ENCODE measurements at regions not wholly inside any gene's neighbourhood (a gene's known extent, or its start where the extent isn't known, plus 50 kb on each side); places are given as distances from the start of the nearest gene placed in this dataset.

- H3K36me3 Mint-ChIP-seq, result peaks cover 5% of the 10 kb centered on the region
- H3K27me3 Mint-ChIP-seq, result no peaks in the 10 kb centered on the region
- no peak overlapping the region for H3K27ac Mint-ChIP-seq
- no peak for DNase-seq (ENCODE audit: extremely low spot score, unreplicated experiment)
- H3K4me1 Mint-ChIP-seq (ENCODE audit: unreplicated experiment), result no peaks in the 10 kb centered on the region
- H3K9me3 Mint-ChIP-seq, result no peaks in the 10 kb centered on the region
- TF ChIP-seq, protein P1, sequence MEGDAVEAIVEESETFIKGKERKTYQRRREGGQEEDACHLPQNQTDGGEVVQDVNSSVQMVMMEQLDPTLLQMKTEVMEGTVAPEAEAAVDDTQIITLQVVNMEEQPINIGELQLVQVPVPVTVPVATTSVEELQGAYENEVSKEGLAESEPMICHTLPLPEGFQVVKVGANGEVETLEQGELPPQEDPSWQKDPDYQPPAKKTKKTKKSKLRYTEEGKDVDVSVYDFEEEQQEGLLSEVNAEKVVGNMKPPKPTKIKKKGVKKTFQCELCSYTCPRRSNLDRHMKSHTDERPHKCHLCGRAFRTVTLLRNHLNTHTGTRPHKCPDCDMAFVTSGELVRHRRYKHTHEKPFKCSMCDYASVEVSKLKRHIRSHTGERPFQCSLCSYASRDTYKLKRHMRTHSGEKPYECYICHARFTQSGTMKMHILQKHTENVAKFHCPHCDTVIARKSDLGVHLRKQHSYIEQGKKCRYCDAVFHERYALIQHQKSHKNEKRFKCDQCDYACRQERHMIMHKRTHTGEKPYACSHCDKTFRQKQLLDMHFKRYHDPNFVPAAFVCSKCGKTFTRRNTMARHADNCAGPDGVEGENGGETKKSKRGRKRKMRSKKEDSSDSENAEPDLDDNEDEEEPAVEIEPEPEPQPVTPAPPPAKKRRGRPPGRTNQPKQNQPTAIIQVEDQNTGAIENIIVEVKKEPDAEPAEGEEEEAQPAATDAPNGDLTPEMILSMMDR (conservative IDR thresholded peaks at IDR 0.05), result no peak
- no peak overlapping the region for H3K4me3 Mint-ChIP-seq
Observed at GRCh38 chr10:21205328-21205727, 308.2 kb upstream of the NEBL start.

DNA sequence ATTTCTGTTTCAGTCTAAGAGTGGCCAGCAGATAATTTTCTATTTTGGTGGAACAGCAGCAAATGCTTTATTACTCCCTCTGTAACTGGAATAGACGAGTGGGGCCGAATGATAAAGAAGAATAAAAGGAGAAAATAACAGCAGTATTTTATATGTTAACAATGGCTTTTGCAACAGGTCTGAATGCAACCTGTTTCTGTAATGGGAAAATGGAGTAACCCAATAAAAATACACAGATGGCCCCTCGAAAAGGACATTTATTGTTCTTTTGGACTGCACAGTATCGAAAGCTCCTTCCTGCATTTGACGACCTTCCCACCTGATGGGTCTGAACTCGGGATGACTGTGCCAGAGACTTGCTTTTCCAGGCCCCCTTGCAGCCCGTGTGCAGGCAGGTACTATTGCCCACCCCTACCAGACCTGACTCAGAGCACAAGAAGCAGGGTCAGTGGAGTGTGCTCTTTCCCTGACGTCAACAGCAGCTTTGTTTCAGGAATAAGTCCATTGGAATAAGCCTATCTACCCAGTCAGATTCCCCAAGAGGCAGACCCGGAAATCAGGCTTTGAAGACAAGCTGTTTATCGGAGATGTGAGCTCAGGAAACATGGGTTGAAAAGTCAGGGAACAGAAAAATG, 306.5 kb upstream of the NEBL start:
- DNase-seq (ENCODE audit: extremely low spot score, unreplicated experiment), result no peak
- Mint-ChIP-seq H3K4me1 (ENCODE audit: unreplicated experiment) (no peaks in the 10 kb centered on the region), H3K4me3 (no peak overlapping the region), H3K27ac (no peak overlapping the region), H3K9me3 (peaks cover 1% of the 10 kb centered on the region), H3K27me3 (no peaks in the 10 kb centered on the region), H3K36me3 (peaks cover 5% of the 10 kb centered on the region)
- TF ChIP-seq, protein P1 (conservative IDR thresholded peaks at IDR 0.05), result no peak

- H3K9me3 Mint-ChIP-seq, result peaks cover 8% of the 10 kb centered on the region
- peaks cover 3% of the 10 kb centered on the region for H3K36me3 Mint-ChIP-seq
- no peak for DNase-seq (ENCODE audit: extremely low spot score, unreplicated experiment)
- H3K27me3 Mint-ChIP-seq, result no peaks in the 10 kb centered on the region
- TF ChIP-seq, protein P1 (conservative IDR thresholded peaks at IDR 0.05), result no peak
- H3K27ac Mint-ChIP-seq, result no peak overlapping the region
- H3K4me1 Mint-ChIP-seq (ENCODE audit: unreplicated experiment), result no peaks in the 10 kb centered on the region
- no peak overlapping the region for H3K4me3 Mint-ChIP-seq
Observed at GRCh38 chr10:21202776-21203462, 305.8 kb upstream of the NEBL start.

DNA sequence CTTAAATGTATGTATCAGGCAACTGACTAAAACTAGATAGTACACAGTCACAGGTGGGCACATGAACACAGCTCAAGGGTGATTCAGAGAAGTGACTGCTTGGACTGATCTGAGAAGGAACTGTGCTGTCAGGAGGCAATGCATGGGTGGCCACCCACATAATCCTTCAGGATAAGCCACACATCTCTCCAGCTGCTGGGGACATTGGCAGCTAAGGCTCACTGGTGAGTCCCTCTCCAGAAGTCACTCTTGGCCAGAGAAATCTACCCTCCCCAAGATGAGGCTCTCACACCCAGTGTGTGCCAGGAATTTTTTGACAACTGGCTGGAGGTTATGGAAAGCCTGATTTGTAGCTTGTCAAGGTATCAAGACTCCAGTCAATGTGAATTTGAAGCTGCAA, 302.4 kb upstream of the NEBL start:
- H3K36me3 Mint-ChIP-seq, result no peaks in the 10 kb centered on the region
- TF ChIP-seq, protein P1 (conservative IDR thresholded peaks at IDR 0.05), result no peak
- H3K9me3 Mint-ChIP-seq, result peaks cover 13% of the 10 kb centered on the region
- H3K4me3 Mint-ChIP-seq, result no peak overlapping the region
- DNase-seq (ENCODE audit: extremely low spot score, unreplicated experiment), result no peak
- no peak overlapping the region for H3K27ac Mint-ChIP-seq
- peaks cover 3% of the 10 kb centered on the region for H3K27me3 Mint-ChIP-seq
- H3K4me1 Mint-ChIP-seq (ENCODE audit: unreplicated experiment), result peaks cover 7% of the 10 kb centered on the region

GRCh38 chr10:21197838-21198237, 300.7 kb upstream of the NEBL start:
- Mint-ChIP-seq H3K9me3 (peaks cover 13% of the 10 kb centered on the region), H3K36me3 (no peaks in the 10 kb centered on the region), H3K27me3 (peaks cover 3% of the 10 kb centered on the region), H3K27ac (no peak overlapping the region), H3K4me1 (ENCODE audit: unreplicated experiment) (peaks cover 14% of the 10 kb centered on the region), H3K4me3 (no peak overlapping the region)
- TF ChIP-seq, protein P1 (conservative IDR thresholded peaks at IDR 0.05), result no peak
- no peak for DNase-seq (ENCODE audit: extremely low spot score, unreplicated experiment)

All from type B pancreatic cell (in vitro differentiated cells).